ENCODE measurements at regions not wholly inside any gene's neighbourhood (a gene's known extent, or its start where the extent isn't known, plus 50 kb on each side); places are given as distances from the start of the nearest gene placed in this dataset.

GRCh38 chr9:28234894-28235277 lies 661.6 kb upstream of the C9orf72 start:
- no peaks in the 10 kb centered on the region for H3K36me3 ChIP-seq (ENCODE audit: insufficient read depth, low read depth, low read length)

GRCh38 chr9:28249424-28249823 lies 676.1 kb upstream of the C9orf72 start:
- H3K9ac ChIP-seq (ENCODE audit: low read depth, low read length), result no peak overlapping the region
- H3K36me3 ChIP-seq (ENCODE audit: insufficient read depth, low read depth, low read length), result no peaks in the 10 kb centered on the region
- H3K27me3 ChIP-seq (ENCODE audit: insufficient read depth, low read length), result no peaks in the 10 kb centered on the region
- no peak overlapping the region for H3K4me3 ChIP-seq (ENCODE audit: low read length)
- H3K9me3 ChIP-seq (ENCODE audit: insufficient read depth, low read depth, low read length), result no peaks in the 10 kb centered on the region
- H3K27ac ChIP-seq (ENCODE audit: low read length), result no peak overlapping the region
- H3K4me1 ChIP-seq (ENCODE audit: insufficient read depth, low read length), result 0 out of 2 replicates have a peak, but pooled peaks cover 2% of the 10 kb centered on the region

More at GRCh38 chr9:28234894-28235277, 661.6 kb upstream of the C9orf72 start:
- Histone ChIP-seq H3K27ac (ENCODE audit: low read length) (no peak overlapping the region), H3K27me3 (ENCODE audit: insufficient read depth, low read length) (no peaks in the 10 kb centered on the region), H3K9ac (ENCODE audit: low read depth, low read length) (no peak overlapping the region), H3K4me1 (ENCODE audit: insufficient read depth, low read length) (peaks cover 3% of the 10 kb centered on the region; the same call in 1 of the 2 replicates), H3K9me3 (ENCODE audit: insufficient read depth, low read depth, low read length) (no peaks in the 10 kb centered on the region; the same call in 1 of the 2 replicates), H3K4me3 (ENCODE audit: low read length) (no peak overlapping the region)

- no peak overlapping the region for H3K4me3 ChIP-seq (ENCODE audit: low read length)
- no peak overlapping the region for H3K9ac ChIP-seq (ENCODE audit: low read depth, low read length)
- H3K27me3 ChIP-seq (ENCODE audit: insufficient read depth, low read length), result no peaks in the 10 kb centered on the region
- H3K9me3 ChIP-seq (ENCODE audit: insufficient read depth, low read depth, low read length), result no peaks in the 10 kb centered on the region
- no peak overlapping the region for H3K27ac ChIP-seq (ENCODE audit: low read length)
- no peaks in the 10 kb centered on the region for H3K36me3 ChIP-seq (ENCODE audit: insufficient read depth, low read depth, low read length)
- H3K4me1 ChIP-seq (ENCODE audit: insufficient read depth, low read length), result no peaks in the 10 kb centered on the region
These were observed 681.9 kb upstream of the C9orf72 start for GRCh38 chr9:28255174-28255573.

- no peak overlapping the region for H3K9ac ChIP-seq (ENCODE audit: low read depth, low read length)
- no peaks in the 10 kb centered on the region for H3K36me3 ChIP-seq (ENCODE audit: insufficient read depth, low read depth, low read length)
- H3K4me3 ChIP-seq (ENCODE audit: low read length), result no peak overlapping the region
- H3K27ac ChIP-seq (ENCODE audit: low read length), result no peak overlapping the region
- H3K4me1 ChIP-seq (ENCODE audit: insufficient read depth, low read length), result no peaks in the 10 kb centered on the region
- no peaks in the 10 kb centered on the region for H3K27me3 ChIP-seq (ENCODE audit: insufficient read depth, low read length)
- H3K9me3 ChIP-seq (ENCODE audit: insufficient read depth, low read depth, low read length), result no peaks in the 10 kb centered on the region
These were observed 687.0 kb upstream of the C9orf72 start for GRCh38 chr9:28260330-28260729.

- H3K9ac ChIP-seq (ENCODE audit: low read depth, low read length), result no peak overlapping the region
These were observed 691.1 kb upstream of the C9orf72 start for GRCh38 chr9:28264368-28264767.

GRCh38 chr9:28267351-28267750 lies 694.1 kb upstream of the C9orf72 start:
- Histone ChIP-seq H3K36me3 (ENCODE audit: insufficient read depth, low read depth, low read length) (no peaks in the 10 kb centered on the region), H3K9ac (ENCODE audit: low read depth, low read length) (no peak overlapping the region), H3K4me1 (ENCODE audit: insufficient read depth, low read length) (no peaks in the 10 kb centered on the region), H3K9me3 (ENCODE audit: insufficient read depth, low read depth, low read length) (no peaks in the 10 kb centered on the region), H3K27ac (ENCODE audit: low read length) (no peak overlapping the region), H3K27me3 (ENCODE audit: insufficient read depth, low read length) (no peaks in the 10 kb centered on the region), H3K4me3 (ENCODE audit: low read length) (no peak overlapping the region)

More at GRCh38 chr9:28264368-28264767, 691.1 kb upstream of the C9orf72 start:
- Histone ChIP-seq H3K4me1 (ENCODE audit: insufficient read depth, low read length) (no peaks in the 10 kb centered on the region), H3K36me3 (ENCODE audit: insufficient read depth, low read depth, low read length) (no peaks in the 10 kb centered on the region), H3K27me3 (ENCODE audit: insufficient read depth, low read length) (no peaks in the 10 kb centered on the region), H3K27ac (ENCODE audit: low read length) (no peak overlapping the region), H3K4me3 (ENCODE audit: low read length) (no peak overlapping the region), H3K9me3 (ENCODE audit: insufficient read depth, low read depth, low read length) (no peaks in the 10 kb centered on the region)

GRCh38 chr9:28270156-28270555 lies 696.9 kb upstream of the C9orf72 start:
- Histone ChIP-seq H3K9me3 (ENCODE audit: insufficient read depth, low read depth, low read length) (no peaks in the 10 kb centered on the region), H3K36me3 (ENCODE audit: insufficient read depth, low read depth, low read length) (no peaks in the 10 kb centered on the region), H3K4me3 (ENCODE audit: low read length) (no peak overlapping the region), H3K4me1 (ENCODE audit: insufficient read depth, low read length) (no peaks in the 10 kb centered on the region), H3K9ac (ENCODE audit: low read depth, low read length) (no peak overlapping the region), H3K27me3 (ENCODE audit: insufficient read depth, low read length) (no peaks in the 10 kb centered on the region), H3K27ac (ENCODE audit: low read length) (no peak overlapping the region)

GRCh38 chr9:28272127-28272526 lies 698.8 kb upstream of the C9orf72 start:
- Histone ChIP-seq H3K4me1 (ENCODE audit: insufficient read depth, low read length) (no peaks in the 10 kb centered on the region), H3K9me3 (ENCODE audit: insufficient read depth, low read depth, low read length) (no peaks in the 10 kb centered on the region), H3K27me3 (ENCODE audit: insufficient read depth, low read length) (no peaks in the 10 kb centered on the region), H3K4me3 (ENCODE audit: low read length) (no peak overlapping the region), H3K9ac (ENCODE audit: low read depth, low read length) (no peak overlapping the region), H3K27ac (ENCODE audit: low read length) (no peak overlapping the region), H3K36me3 (ENCODE audit: insufficient read depth, low read depth, low read length) (no peaks in the 10 kb centered on the region)

GRCh38 chr9:28287455-28287854 lies 714.2 kb upstream of the C9orf72 start:
- Histone ChIP-seq H3K4me1 (ENCODE audit: insufficient read depth, low read length) (peaks cover 8% of the 10 kb centered on the region; the same call in 1 of the 2 replicates), H3K27me3 (ENCODE audit: insufficient read depth, low read length) (no peaks in the 10 kb centered on the region), H3K4me3 (ENCODE audit: low read length) (no peak overlapping the region)

GRCh38 chr9:28289746-28290145 lies 716.5 kb upstream of the C9orf72 start:
- Histone ChIP-seq H3K36me3 (ENCODE audit: insufficient read depth, low read depth, low read length) (no peaks in the 10 kb centered on the region), H3K9me3 (ENCODE audit: insufficient read depth, low read depth, low read length) (peaks cover 5% of the 10 kb centered on the region; the same call in 1 of the 2 replicates), H3K27ac (ENCODE audit: low read length) (no peak overlapping the region)

More at GRCh38 chr9:28287455-28287854, 714.2 kb upstream of the C9orf72 start:
- Histone ChIP-seq H3K9me3 (ENCODE audit: insufficient read depth, low read depth, low read length) (peaks cover 5% of the 10 kb centered on the region; the same call in 1 of the 2 replicates), H3K36me3 (ENCODE audit: insufficient read depth, low read depth, low read length) (no peaks in the 10 kb centered on the region), H3K9ac (ENCODE audit: low read depth, low read length) (no peak overlapping the region), H3K27ac (ENCODE audit: low read length) (no peak overlapping the region)

GRCh38 chr9:28293369-28294090 lies 720.2 kb upstream of the C9orf72 start:
- Histone ChIP-seq H3K4me1 (ENCODE audit: insufficient read depth, low read length) (peaks cover 8% of the 10 kb centered on the region; the same call in 1 of the 2 replicates), H3K27me3 (ENCODE audit: insufficient read depth, low read length) (no peaks in the 10 kb centered on the region), H3K4me3 (ENCODE audit: low read length) (no peak overlapping the region), H3K27ac (ENCODE audit: low read length) (no peak overlapping the region), H3K9me3 (ENCODE audit: insufficient read depth, low read depth, low read length) (peaks cover 5% of the 10 kb centered on the region; the same call in 1 of the 2 replicates), H3K36me3 (ENCODE audit: insufficient read depth, low read depth, low read length) (no peaks in the 10 kb centered on the region), H3K9ac (ENCODE audit: low read depth, low read length) (no peak overlapping the region)

More at GRCh38 chr9:28289746-28290145, 716.5 kb upstream of the C9orf72 start:
- H3K27me3 ChIP-seq (ENCODE audit: insufficient read depth, low read length), result no peaks in the 10 kb centered on the region
- H3K9ac ChIP-seq (ENCODE audit: low read depth, low read length), result no peak overlapping the region
- H3K4me3 ChIP-seq (ENCODE audit: low read length), result no peak overlapping the region
- H3K4me1 ChIP-seq (ENCODE audit: insufficient read depth, low read length), result peaks cover 8% of the 10 kb centered on the region; the same call in 1 of the 2 replicates

- Histone ChIP-seq H3K4me3 (ENCODE audit: low read length) (no peak overlapping the region), H3K27me3 (ENCODE audit: insufficient read depth, low read length) (no peaks in the 10 kb centered on the region), H3K9me3 (ENCODE audit: insufficient read depth, low read depth, low read length) (no peaks in the 10 kb centered on the region), H3K27ac (ENCODE audit: low read length) (no peak overlapping the region), H3K36me3 (ENCODE audit: insufficient read depth, low read depth, low read length) (no peaks in the 10 kb centered on the region), H3K9ac (ENCODE audit: low read depth, low read length) (no peak overlapping the region), H3K4me1 (ENCODE audit: insufficient read depth, low read length) (no peaks in the 10 kb centered on the region; the same call in 1 of the 2 replicates)
These were observed 728.0 kb upstream of the C9orf72 start for GRCh38 chr9:28301281-28301680.

Data from iPS-20b (cell line).